ENCODE measurements at regions not wholly inside any gene's neighbourhood (a gene's known extent, or its start where the extent isn't known, plus 50 kb on each side); places are given as distances from the start of the nearest gene placed in this dataset.

DNA sequence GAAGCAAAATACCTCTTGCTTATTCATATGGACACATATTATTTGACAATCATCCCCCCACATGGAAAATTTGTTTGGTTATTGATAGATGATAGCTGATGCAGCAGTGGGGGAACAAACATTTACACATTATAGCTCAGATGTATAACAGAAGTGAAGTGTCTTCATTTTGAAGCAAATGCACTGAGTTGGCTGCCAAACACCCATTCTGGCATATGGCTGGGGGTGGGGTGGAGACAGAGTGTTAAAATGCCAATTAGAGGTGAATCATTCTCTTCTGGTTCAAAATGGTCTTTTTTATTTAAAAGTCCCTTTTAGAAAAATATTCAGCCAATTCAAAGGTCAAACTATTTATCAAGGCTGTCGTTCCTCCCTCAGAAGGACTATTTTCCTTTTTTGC, 157.3 kb upstream of the TRPC6 start:
- TF ChIP-seq EZH2phosphoT487 (IDR thresholded peaks at IDR 0.05; ENCODE audit: borderline replicate concordance, low read depth), result no peak
- TF ChIP-seq JUND (IDR thresholded peaks at IDR 0.05), result no peak
- TF ChIP-seq FOXM1 (IDR thresholded peaks at IDR 0.05; ENCODE audit: low read depth), result no peak
- no peak for TF ChIP-seq NRF1 (IDR thresholded peaks at IDR 0.05; ENCODE audit: low read depth, low read length)
- TF ChIP-seq SMC3 (IDR thresholded peaks at IDR 0.05; ENCODE audit: low read depth, low read length), result no peak
- TF ChIP-seq, protein P1, sequence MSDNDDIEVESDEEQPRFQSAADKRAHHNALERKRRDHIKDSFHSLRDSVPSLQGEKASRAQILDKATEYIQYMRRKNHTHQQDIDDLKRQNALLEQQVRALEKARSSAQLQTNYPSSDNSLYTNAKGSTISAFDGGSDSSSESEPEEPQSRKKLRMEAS (IDR thresholded peaks at IDR 0.05; ENCODE audit: low read depth), result no peak
- TF ChIP-seq RFX5 (IDR thresholded peaks at IDR 0.05; ENCODE audit: low read length), result no peak
- no peak for TF ChIP-seq CHD2 (IDR thresholded peaks at IDR 0.05; ENCODE audit: low read length, partially characterized antibody)
- TF ChIP-seq TAF1 (IDR thresholded peaks at IDR 0.05; ENCODE audit: borderline replicate concordance, low read depth, low read length), result no peak
- TF ChIP-seq, protein P2, sequence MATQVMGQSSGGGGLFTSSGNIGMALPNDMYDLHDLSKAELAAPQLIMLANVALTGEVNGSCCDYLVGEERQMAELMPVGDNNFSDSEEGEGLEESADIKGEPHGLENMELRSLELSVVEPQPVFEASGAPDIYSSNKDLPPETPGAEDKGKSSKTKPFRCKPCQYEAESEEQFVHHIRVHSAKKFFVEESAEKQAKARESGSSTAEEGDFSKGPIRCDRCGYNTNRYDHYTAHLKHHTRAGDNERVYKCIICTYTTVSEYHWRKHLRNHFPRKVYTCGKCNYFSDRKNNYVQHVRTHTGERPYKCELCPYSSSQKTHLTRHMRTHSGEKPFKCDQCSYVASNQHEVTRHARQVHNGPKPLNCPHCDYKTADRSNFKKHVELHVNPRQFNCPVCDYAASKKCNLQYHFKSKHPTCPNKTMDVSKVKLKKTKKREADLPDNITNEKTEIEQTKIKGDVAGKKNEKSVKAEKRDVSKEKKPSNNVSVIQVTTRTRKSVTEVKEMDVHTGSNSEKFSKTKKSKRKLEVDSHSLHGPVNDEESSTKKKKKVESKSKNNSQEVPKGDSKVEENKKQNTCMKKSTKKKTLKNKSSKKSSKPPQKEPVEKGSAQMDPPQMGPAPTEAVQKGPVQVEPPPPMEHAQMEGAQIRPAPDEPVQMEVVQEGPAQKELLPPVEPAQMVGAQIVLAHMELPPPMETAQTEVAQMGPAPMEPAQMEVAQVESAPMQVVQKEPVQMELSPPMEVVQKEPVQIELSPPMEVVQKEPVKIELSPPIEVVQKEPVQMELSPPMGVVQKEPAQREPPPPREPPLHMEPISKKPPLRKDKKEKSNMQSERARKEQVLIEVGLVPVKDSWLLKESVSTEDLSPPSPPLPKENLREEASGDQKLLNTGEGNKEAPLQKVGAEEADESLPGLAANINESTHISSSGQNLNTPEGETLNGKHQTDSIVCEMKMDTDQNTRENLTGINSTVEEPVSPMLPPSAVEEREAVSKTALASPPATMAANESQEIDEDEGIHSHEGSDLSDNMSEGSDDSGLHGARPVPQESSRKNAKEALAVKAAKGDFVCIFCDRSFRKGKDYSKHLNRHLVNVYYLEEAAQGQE (IDR thresholded peaks at IDR 0.05; ENCODE audit: low read depth, low read length), result no peak
- TF ChIP-seq RAD21 (IDR thresholded peaks at IDR 0.05; ENCODE audit: low read length), result no peak
- no peak for TF ChIP-seq NFIC (IDR thresholded peaks at IDR 0.05; ENCODE audit: borderline replicate concordance)
- no peak for TF ChIP-seq FOXJ3 (CRISPR knock-in tag; IDR thresholded peaks at IDR 0.05)
- TF ChIP-seq, protein P3, sequence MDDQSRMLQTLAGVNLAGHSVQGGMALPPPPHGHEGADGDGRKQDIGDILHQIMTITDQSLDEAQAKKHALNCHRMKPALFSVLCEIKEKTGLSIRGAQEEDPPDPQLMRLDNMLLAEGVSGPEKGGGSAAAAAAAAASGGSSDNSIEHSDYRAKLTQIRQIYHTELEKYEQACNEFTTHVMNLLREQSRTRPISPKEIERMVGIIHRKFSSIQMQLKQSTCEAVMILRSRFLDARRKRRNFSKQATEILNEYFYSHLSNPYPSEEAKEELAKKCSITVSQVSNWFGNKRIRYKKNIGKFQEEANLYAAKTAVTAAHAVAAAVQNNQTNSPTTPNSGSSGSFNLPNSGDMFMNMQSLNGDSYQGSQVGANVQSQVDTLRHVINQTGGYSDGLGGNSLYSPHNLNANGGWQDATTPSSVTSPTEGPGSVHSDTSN (IDR thresholded peaks at IDR 0.05), result no peak
- Histone ChIP-seq H3K4me3 (ENCODE audit: low read depth in 2 of 2, low read length in 1 of 2) (no peak overlapping the region), H3K9me3 (no peaks in the 10 kb centered on the region), H3K79me2 (ENCODE audit: insufficient read depth) (no peaks in the 10 kb centered on the region), H2AFZ (ENCODE audit: low read depth) (no peak overlapping the region), H4K20me1 (ENCODE audit: insufficient read depth) (no peaks in the 10 kb centered on the region), H3K4me2 (no peak overlapping the region), H3K36me3 (replicated peaks in 1 of 2; ENCODE audit: control insufficient read depth in 1 of 2, insufficient read depth in 2 of 2, low read length in 1 of 2) (no peaks in the 10 kb centered on the region), H3K9ac (no peak overlapping the region), H3K4me1 (ENCODE audit: control insufficient read depth in 1 of 2, insufficient read depth in 2 of 2, low read depth in 1 of 2, low read length in 1 of 2) (no peaks in the 10 kb centered on the region), H3K9me2 (no peaks in the 10 kb centered on the region), H3K27me3 (ENCODE audit: insufficient read depth) (peaks cover 4% of the 10 kb centered on the region; the same call in 1 of the 2 replicates), H3F3A (replicated peaks; ENCODE audit: insufficient read depth) (no peaks in the 10 kb centered on the region), H3K27ac (ENCODE audit: low read depth in 2 of 2, low read length in 1 of 2) (no peak overlapping the region)
- 6% methylated on average over 1 of the region's 1 CpG for WGBS (ENCODE audit: low lambda C conversion rate)
- ChIA-PET POLR2A (no interaction called here), CTCF (interaction anchor here (0.9 kb wide), 1 partner anchor 19 kb away, joined by 3 read pairs; no protein-coding TSS in a partner anchor)
- DNase-seq, result no peak

GRCh38 chr11:101738452-101738851, 154.6 kb upstream of the TRPC6 start:
- no peak overlapping the region for H3K9ac ChIP-seq
- DNase-seq, result no peak
- H3K27ac ChIP-seq (ENCODE audit: low read depth in 2 of 2, low read length in 1 of 2), result no peak overlapping the region
- H3K9me2 ChIP-seq, result no peaks in the 10 kb centered on the region
- no peak overlapping the region for H3K4me3 ChIP-seq (ENCODE audit: low read depth in 2 of 2, low read length in 1 of 2)
- ChIA-PET POLR2A (no interaction called here), CTCF (no interaction called here)
- no peak overlapping the region for H3K4me2 ChIP-seq
- H3K4me1 ChIP-seq (ENCODE audit: control insufficient read depth in 1 of 2, insufficient read depth in 2 of 2, low read depth in 1 of 2, low read length in 1 of 2), result no peaks in the 10 kb centered on the region
- no peaks in the 10 kb centered on the region; the same call in 1 of the 2 replicates for H3K27me3 ChIP-seq (ENCODE audit: insufficient read depth)
- H3K79me2 ChIP-seq (ENCODE audit: insufficient read depth), result no peaks in the 10 kb centered on the region
- WGBS (ENCODE audit: low lambda C conversion rate), result 35% methylated on average over 1 of the region's 1 CpG
- H2AFZ ChIP-seq (ENCODE audit: low read depth), result no peak overlapping the region
- H3K36me3 ChIP-seq (replicated peaks in 1 of 2; ENCODE audit: control insufficient read depth in 1 of 2, insufficient read depth in 2 of 2, low read length in 1 of 2), result no peaks in the 10 kb centered on the region
- H3K9me3 ChIP-seq, result no peaks in the 10 kb centered on the region
- no peaks in the 10 kb centered on the region for H4K20me1 ChIP-seq (ENCODE audit: insufficient read depth)
- H3F3A ChIP-seq (replicated peaks; ENCODE audit: insufficient read depth), result no peaks in the 10 kb centered on the region
- TF ChIP-seq POLR2AphosphoS5 (IDR thresholded peaks at IDR 0.05; ENCODE audit: low read depth, low read length) (no peak), GABPA (IDR thresholded peaks at IDR 0.05; ENCODE audit: low read depth) (no peak), MEF2A (IDR thresholded peaks at IDR 0.05; ENCODE audit: borderline replicate concordance, low read depth) (no peak), FOXM1 (IDR thresholded peaks at IDR 0.05; ENCODE audit: low read depth) (no peak), RFX5 (IDR thresholded peaks at IDR 0.05; ENCODE audit: low read length) (no peak), RXRA (IDR thresholded peaks at IDR 0.05; ENCODE audit: borderline replicate concordance, low read depth) (no peak), MXI1 (IDR thresholded peaks at IDR 0.05; ENCODE audit: low read depth, low read length) (no peak), TCF12 (IDR thresholded peaks at IDR 0.05) (no peak), NRF1 (IDR thresholded peaks at IDR 0.05; ENCODE audit: low read depth, low read length) (no peak), RAD21 (IDR thresholded peaks at IDR 0.05; ENCODE audit: low read length) (no peak), TEAD4 (IDR thresholded peaks at IDR 0.05; ENCODE audit: borderline replicate concordance, insufficient read depth) (no peak), YY1 (IDR thresholded peaks at IDR 0.05; ENCODE audit: low read depth) (no peak)
- TF ChIP-seq, protein P3 (IDR thresholded peaks at IDR 0.05), result no peak
- TF ChIP-seq, protein P4, sequence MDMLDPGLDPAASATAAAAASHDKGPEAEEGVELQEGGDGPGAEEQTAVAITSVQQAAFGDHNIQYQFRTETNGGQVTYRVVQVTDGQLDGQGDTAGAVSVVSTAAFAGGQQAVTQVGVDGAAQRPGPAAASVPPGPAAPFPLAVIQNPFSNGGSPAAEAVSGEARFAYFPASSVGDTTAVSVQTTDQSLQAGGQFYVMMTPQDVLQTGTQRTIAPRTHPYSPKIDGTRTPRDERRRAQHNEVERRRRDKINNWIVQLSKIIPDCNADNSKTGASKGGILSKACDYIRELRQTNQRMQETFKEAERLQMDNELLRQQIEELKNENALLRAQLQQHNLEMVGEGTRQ (IDR thresholded peaks at IDR 0.05; ENCODE audit: borderline replicate concordance, low read depth, low read length), result no peak

Measured in SK-N-SH (cell line).